MCF 10A (cell line): ENCODE measurements at regions not wholly inside any gene's neighbourhood (a gene's known extent, or its start where the extent isn't known, plus 50 kb on each side); places are given as distances from the start of the nearest gene placed in this dataset.
A peak's percentile ranks its signal among the peaks of the same experiment; 100 is the strongest.
"Not testable (repeated sequence)": the region's sequence is repeated elsewhere in the genome, so short reads cannot be mapped to it uniquely, and the experiment has no call there.

Experiments
- BruUV-seq: library from RNA; stranded (reverse); fragments of 400-500 nt; replicated peaks from 2 replicates; lab custom pipeline; 2021; lab: Mats Ljungman, UMichigan
- CTCF ChIA-PET: fragments of 300-600 bp; sonication (Branson Sonifier 250); formaldehyde crosslinking; extraction: SDS; loops from one replicate; lab custom pipeline; 2021; ENCODE audit warnings: antibody characterized with exemption, inconsistent platforms; lab: Yijun Ruan, JAX
- POLR2A ChIA-PET: fragments of 300-600, 350-650 bp; sonication (Branson Sonifier 250); formaldehyde crosslinking; extraction: SDS; loops from one replicate; lab custom pipeline; 2020; ENCODE audit warnings: antibody characterized with exemption, inconsistent platforms; lab: Yijun Ruan, JAX
- DNase-seq: peaks from one replicate; pipeline ENCODE4 v3.0.0-alpha.2; 2018; ENCODE audit not compliant: unreplicated experiment
- H3K27ac Mint-ChIP-seq: one replicate; pipeline ENCODE4 v1.8.0; 2022; ENCODE audit warnings: mild to moderate bottlenecking, low read depth, mixed read lengths; ENCODE audit not compliant: unreplicated experiment
- H3K27me3 Mint-ChIP-seq: one replicate; pipeline ENCODE4 v1.8.0; 2022; ENCODE audit warnings: mixed read lengths; ENCODE audit not compliant: insufficient read depth, unreplicated experiment
- H3K36me3 Mint-ChIP-seq: one replicate; pipeline ENCODE4 v1.8.0; 2022; ENCODE audit warnings: mild to moderate bottlenecking, moderate library complexity, mixed read lengths; ENCODE audit not compliant: insufficient read depth, unreplicated experiment
- H3K4me1 Mint-ChIP-seq: one replicate; pipeline ENCODE4 v1.8.0; 2022; ENCODE audit warnings: mixed read lengths; ENCODE audit not compliant: insufficient read depth, unreplicated experiment
- H3K4me3 Mint-ChIP-seq: one replicate; pipeline ENCODE4 v1.8.0; 2022; ENCODE audit warnings: mild to moderate bottlenecking, moderate library complexity, mixed read lengths; ENCODE audit not compliant: unreplicated experiment
- H3K9me3 Mint-ChIP-seq: one replicate; pipeline ENCODE4 v1.8.0; 2022; ENCODE audit warnings: mixed read lengths; ENCODE audit not compliant: unreplicated experiment
- intact Hi-C: fragments of 100-400 bp; cut with micrococcal nuclease; formaldehyde crosslinking; loops from 2 replicates; pipeline ENCODE4 v1.14.1; 2022
- TF ChIP-seq, protein P1 (sequence below): fragments of 200-600 bp; IDR thresholded peaks from one replicate; pipeline ENCODE4 v1.8.0; 2022; ENCODE audit warnings: antibody characterized with exemption, mild to moderate bottlenecking; ENCODE audit not compliant: unreplicated experiment

DNA sequence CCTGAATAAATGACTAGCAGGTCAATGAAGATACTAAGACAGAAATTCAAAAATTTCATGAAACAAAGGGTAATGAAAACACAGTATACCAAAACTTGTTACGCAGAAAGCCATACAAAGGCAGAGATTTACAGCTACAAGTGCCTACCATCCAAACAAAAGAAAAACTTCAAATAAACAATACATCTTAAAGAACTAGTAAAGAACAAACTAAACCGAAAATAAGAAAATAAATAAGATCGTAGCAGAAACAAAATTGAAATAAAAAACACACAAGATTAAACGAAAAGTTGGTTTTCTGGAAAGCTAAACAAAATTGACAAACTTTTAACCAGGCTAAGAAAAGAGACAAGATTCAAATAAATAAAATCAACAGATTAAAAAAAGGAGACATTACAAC is 51.5 kb downstream of the VPREB1 start:
- H3K27ac Mint-ChIP-seq, DNase-seq, CTCF ChIA-PET, BruUV-seq, H3K4me3 Mint-ChIP-seq, POLR2A ChIA-PET, H3K27me3 Mint-ChIP-seq, intact Hi-C loops, H3K9me3 Mint-ChIP-seq: not testable (repeated sequence)
- H3K4me1 Mint-ChIP-seq = peaks cover 11% of the 10 kb centered on the region
- peaks cover 12% of the 10 kb centered on the region for H3K36me3 Mint-ChIP-seq

GRCh38 chr22:22297159-22297793 is 52.7 kb downstream of the VPREB1 start:
- Mint-ChIP-seq H3K4me3 (peak overlapping the region; percentile 89), H3K4me1 (peaks cover 11% of the 10 kb centered on the region), H3K27ac (peak overlapping the region; percentile 77), H3K36me3 (peaks cover 12% of the 10 kb centered on the region)
- CTCF ChIA-PET, H3K9me3 Mint-ChIP-seq, intact Hi-C loops, BruUV-seq, H3K27me3 Mint-ChIP-seq: not testable (repeated sequence)
- POLR2A ChIA-PET = interaction anchor here (0.7 to 1.2 kb wide), 3 partner anchors 21 to 86 kb away, joined by 3 to 5 read pairs (median 3); no protein-coding TSS in a partner anchor
- DNase-seq = peak; percentile 11

DNA sequence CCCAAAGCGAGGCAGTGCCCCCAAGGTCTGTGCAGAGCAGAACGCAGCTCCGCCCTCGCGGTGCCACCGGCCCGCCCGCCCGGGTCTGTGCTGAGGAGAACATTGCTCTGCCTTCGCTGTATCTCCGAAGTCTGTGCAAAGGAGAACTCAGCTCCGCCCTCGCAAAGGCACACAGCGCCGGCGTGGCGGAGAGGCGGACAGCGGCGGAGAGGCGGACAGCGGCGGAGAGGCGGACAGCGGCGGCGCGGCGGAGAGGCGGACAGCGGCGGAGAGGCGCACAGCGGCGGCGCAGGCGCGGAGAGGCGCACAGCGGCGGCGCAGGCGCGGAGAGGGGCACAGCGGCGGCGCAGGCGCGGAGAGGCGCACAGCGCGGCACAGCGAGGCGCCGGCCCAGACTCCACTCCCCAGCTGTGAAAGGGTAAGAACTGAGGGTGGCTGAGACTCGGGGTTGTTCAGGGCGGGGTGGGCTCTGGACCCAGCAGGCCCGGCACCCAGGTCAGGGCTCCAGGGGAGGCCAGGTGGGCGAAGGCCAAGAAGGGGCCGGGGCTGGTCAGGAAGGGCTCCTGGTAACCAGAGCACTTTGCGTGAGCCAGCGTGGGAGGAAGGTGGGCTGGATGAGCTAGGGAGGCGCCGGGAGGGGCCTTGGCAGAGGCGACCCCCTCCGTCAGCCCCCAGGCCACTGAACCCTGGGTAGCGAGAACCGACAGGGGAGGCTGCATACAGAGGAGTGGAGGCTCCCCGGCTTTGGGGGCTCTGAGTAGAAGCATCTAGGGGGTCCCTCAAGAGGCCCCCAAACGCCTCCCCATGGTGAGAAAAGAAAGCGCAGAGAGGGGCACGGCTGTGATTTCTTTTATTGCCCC is 53.4 kb downstream of the VPREB1 start:
- CTCF ChIA-PET, H3K27me3 Mint-ChIP-seq, H3K9me3 Mint-ChIP-seq: not testable (repeated sequence)
- DNase-seq = peak; percentile 50
- TF ChIP-seq, protein P1, sequence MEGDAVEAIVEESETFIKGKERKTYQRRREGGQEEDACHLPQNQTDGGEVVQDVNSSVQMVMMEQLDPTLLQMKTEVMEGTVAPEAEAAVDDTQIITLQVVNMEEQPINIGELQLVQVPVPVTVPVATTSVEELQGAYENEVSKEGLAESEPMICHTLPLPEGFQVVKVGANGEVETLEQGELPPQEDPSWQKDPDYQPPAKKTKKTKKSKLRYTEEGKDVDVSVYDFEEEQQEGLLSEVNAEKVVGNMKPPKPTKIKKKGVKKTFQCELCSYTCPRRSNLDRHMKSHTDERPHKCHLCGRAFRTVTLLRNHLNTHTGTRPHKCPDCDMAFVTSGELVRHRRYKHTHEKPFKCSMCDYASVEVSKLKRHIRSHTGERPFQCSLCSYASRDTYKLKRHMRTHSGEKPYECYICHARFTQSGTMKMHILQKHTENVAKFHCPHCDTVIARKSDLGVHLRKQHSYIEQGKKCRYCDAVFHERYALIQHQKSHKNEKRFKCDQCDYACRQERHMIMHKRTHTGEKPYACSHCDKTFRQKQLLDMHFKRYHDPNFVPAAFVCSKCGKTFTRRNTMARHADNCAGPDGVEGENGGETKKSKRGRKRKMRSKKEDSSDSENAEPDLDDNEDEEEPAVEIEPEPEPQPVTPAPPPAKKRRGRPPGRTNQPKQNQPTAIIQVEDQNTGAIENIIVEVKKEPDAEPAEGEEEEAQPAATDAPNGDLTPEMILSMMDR = peak; percentile 30
- Mint-ChIP-seq H3K4me3 (peak overlapping the region; percentile 89), H3K27ac (peak overlapping the region; percentile 77), H3K4me1 (peaks cover 11% of the 10 kb centered on the region), H3K36me3 (peaks cover 12% of the 10 kb centered on the region)
- intact Hi-C loops = loop anchor here (2.0 kb wide), 1 partner anchor 89 kb away; no protein-coding TSS in a partner anchor
- POLR2A ChIA-PET = interaction anchor here (0.7 to 1.2 kb wide), 4 partner anchors 20 to 375 kb away, joined by 3 to 5 read pairs (median 3); no protein-coding TSS in a partner anchor
- BruUV-seq = TSS peak; percentile 26

DNA sequence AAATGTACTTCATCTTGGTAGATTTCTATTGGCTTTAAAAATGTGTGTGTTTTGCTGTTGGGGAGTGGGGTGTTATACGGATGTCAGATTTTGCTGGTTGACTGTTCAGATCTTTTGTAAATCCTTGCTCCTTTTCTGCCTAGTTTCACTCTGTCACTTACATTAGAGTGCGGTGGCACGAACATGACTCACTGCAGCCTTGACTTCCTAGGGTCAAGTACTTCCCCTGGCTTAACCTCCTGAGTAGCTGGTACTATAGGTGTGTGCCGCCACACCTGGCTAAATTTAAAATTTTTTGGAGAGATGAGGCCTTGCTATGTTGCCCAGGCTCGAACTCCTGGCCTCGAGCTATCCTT is 54.0 kb downstream of the VPREB1 start:
- H3K9me3 Mint-ChIP-seq, DNase-seq, BruUV-seq, CTCF ChIA-PET, H3K27me3 Mint-ChIP-seq: not testable (repeated sequence)
- intact Hi-C loops = loop anchor here (2.0 kb wide), 1 partner anchor 90 kb away; no protein-coding TSS in a partner anchor
- POLR2A ChIA-PET = interaction anchor here (1.2 kb wide), 1 partner anchor 20 kb away, joined by 3 read pairs; no protein-coding TSS in a partner anchor
- Mint-ChIP-seq H3K4me1 (peaks cover 11% of the 10 kb centered on the region), H3K36me3 (peaks cover 14% of the 10 kb centered on the region), H3K27ac (peak overlapping the region; percentile 77), H3K4me3 (peak overlapping the region; percentile 89)

DNA sequence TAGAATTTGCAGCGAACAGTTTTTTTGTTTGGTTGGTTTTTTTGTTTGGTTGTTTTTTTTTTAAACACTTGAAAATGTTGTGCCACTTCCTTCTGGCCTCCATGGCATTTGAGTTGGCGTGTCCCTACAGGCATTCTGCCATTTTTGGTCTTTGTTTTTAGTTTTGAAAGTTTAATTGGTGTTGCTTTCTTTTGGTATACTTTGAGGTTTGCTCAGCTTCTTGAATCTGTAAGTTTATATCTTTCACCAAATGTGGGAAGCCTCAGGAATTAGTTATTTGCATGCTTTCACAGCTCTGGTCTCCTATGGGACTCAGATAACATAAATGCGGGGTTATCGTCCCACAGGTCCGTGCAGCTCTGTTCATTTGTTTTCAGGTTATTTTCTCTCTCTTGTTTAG is 55.9 kb downstream of the VPREB1 start:
- DNase-seq, H3K27ac Mint-ChIP-seq, BruUV-seq, POLR2A ChIA-PET, H3K4me3 Mint-ChIP-seq, H3K9me3 Mint-ChIP-seq, intact Hi-C loops, H3K27me3 Mint-ChIP-seq: not testable (repeated sequence)
- H3K4me1 Mint-ChIP-seq = peaks cover 11% of the 10 kb centered on the region
- CTCF ChIA-PET = interaction anchor here (0.8 kb wide), 1 partner anchor 100 kb away, joined by 3 read pairs; no protein-coding TSS in a partner anchor
- peaks cover 10% of the 10 kb centered on the region for H3K36me3 Mint-ChIP-seq

- intact Hi-C loops, H3K9me3 Mint-ChIP-seq, DNase-seq, H3K27me3 Mint-ChIP-seq, H3K27ac Mint-ChIP-seq, BruUV-seq, POLR2A ChIA-PET, H3K4me3 Mint-ChIP-seq: not testable (repeated sequence)
- H3K36me3 Mint-ChIP-seq = peaks cover 14% of the 10 kb centered on the region
- H3K4me1 Mint-ChIP-seq = peaks cover 11% of the 10 kb centered on the region
- CTCF ChIA-PET = interaction anchor here (0.8 kb wide), 1 partner anchor 100 kb away, joined by 3 read pairs; no protein-coding TSS in a partner anchor
Measured at GRCh38 chr22:22300946-22301345, 56.4 kb downstream of the VPREB1 start.
